GM23338 (cell line): ENCODE measurements at regions not wholly inside any gene's neighbourhood (a gene's known extent, or its start where the extent isn't known, plus 50 kb on each side); places are given as distances from the start of the nearest gene placed in this dataset.

Experiments used
- CREB1 ChIP-seq: fragments of 250-450 bp; sonication (Bioruptor Pico); IDR thresholded peaks from 2 replicates; pipeline ENCODE4 v1.5.0; 2020; ENCODE audit warnings: low read depth, mild to moderate bottlenecking, moderate library complexity
- EZH2 ChIP-seq: fragments of 200-600 bp; sonication (generic); IDR thresholded peaks from one replicate; pipeline ENCODE4 v1.8.0; 2017; ENCODE audit warnings: antibody characterized with exemption, mild to moderate bottlenecking, low read depth; ENCODE audit not compliant: unreplicated experiment
- EZH2phosphoT487 ChIP-seq: fragments of 200-600 bp; sonication (generic); IDR thresholded peaks from one replicate; pipeline ENCODE4 v1.8.1; 2018; ENCODE audit warnings: antibody characterized with exemption; ENCODE audit not compliant: unreplicated experiment
- NANOG ChIP-seq: IDR thresholded peaks from 2 replicates; pipeline ENCODE4 v1.6.1; 2016; ENCODE audit warnings: antibody characterized with exemption, borderline replicate concordance
- POLR2AphosphoS5 ChIP-seq: IDR thresholded peaks from 2 replicates; pipeline ENCODE4 v1.6.1; 2016; ENCODE audit warnings: antibody characterized with exemption, low read depth
- STAT1 ChIP-seq: IDR thresholded peaks from one replicate; pipeline ENCODE4 v1.6.1; 2016; ENCODE audit warnings: antibody characterized with exemption; ENCODE audit not compliant: unreplicated experiment
- TF ChIP-seq, protein P1 (sequence below), 2 experiments: fragments of 200-600 bp in 1 of 2; sonication (generic) in 1 of 2; conservative IDR thresholded peaks; 2 replicates each; pipeline versions ENCODE4 v1.5.1 to v1.6.1; 2016 to 2017; ENCODE audit warnings: antibody characterized with exemption in 2 of 2, low read depth in 2 of 2, mild to moderate bottlenecking in 2 of 2, moderate library complexity in 1 of 2
- TF ChIP-seq, protein P2 (sequence below): IDR thresholded peaks from one replicate; pipeline ENCODE4 v1.6.1; 2018; ENCODE audit warnings: antibody characterized with exemption; ENCODE audit not compliant: unreplicated experiment
- TF ChIP-seq, protein P3 (sequence below): IDR thresholded peaks from 2 replicates; pipeline ENCODE4 v1.6.1; 2016; ENCODE audit warnings: antibody characterized with exemption

DNA sequence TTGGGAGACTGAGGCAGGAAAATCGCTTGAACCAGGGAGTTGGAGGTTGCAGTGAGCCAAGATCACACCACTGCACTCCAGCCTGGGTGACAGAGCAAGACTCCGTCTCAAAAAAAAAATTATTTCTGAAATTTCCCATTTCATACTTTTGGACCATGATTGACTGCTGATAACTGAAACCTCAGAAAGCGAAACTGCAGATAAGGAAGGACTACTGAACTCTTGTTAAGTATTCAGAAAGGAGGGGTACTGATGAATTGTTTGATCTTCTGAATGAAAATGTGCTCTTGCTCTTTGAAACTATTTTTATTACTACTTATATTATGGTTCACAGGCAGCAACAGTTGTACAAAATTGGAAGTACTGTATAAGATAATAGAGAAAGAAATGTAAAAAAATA, 69.0 kb downstream of the HDGFL1 start:
- TF ChIP-seq, protein P1, sequence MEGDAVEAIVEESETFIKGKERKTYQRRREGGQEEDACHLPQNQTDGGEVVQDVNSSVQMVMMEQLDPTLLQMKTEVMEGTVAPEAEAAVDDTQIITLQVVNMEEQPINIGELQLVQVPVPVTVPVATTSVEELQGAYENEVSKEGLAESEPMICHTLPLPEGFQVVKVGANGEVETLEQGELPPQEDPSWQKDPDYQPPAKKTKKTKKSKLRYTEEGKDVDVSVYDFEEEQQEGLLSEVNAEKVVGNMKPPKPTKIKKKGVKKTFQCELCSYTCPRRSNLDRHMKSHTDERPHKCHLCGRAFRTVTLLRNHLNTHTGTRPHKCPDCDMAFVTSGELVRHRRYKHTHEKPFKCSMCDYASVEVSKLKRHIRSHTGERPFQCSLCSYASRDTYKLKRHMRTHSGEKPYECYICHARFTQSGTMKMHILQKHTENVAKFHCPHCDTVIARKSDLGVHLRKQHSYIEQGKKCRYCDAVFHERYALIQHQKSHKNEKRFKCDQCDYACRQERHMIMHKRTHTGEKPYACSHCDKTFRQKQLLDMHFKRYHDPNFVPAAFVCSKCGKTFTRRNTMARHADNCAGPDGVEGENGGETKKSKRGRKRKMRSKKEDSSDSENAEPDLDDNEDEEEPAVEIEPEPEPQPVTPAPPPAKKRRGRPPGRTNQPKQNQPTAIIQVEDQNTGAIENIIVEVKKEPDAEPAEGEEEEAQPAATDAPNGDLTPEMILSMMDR (conservative IDR thresholded peaks at IDR 0.05; ENCODE audit: low read depth in 2 of 2): no peak
- TF ChIP-seq EZH2 (no peak), CREB1 (CRISPR knock-in tag) (no peak), EZH2phosphoT487 (no peak), POLR2AphosphoS5 (no peak), NANOG (no peak), STAT1 (no peak)
- TF ChIP-seq, protein P2, sequence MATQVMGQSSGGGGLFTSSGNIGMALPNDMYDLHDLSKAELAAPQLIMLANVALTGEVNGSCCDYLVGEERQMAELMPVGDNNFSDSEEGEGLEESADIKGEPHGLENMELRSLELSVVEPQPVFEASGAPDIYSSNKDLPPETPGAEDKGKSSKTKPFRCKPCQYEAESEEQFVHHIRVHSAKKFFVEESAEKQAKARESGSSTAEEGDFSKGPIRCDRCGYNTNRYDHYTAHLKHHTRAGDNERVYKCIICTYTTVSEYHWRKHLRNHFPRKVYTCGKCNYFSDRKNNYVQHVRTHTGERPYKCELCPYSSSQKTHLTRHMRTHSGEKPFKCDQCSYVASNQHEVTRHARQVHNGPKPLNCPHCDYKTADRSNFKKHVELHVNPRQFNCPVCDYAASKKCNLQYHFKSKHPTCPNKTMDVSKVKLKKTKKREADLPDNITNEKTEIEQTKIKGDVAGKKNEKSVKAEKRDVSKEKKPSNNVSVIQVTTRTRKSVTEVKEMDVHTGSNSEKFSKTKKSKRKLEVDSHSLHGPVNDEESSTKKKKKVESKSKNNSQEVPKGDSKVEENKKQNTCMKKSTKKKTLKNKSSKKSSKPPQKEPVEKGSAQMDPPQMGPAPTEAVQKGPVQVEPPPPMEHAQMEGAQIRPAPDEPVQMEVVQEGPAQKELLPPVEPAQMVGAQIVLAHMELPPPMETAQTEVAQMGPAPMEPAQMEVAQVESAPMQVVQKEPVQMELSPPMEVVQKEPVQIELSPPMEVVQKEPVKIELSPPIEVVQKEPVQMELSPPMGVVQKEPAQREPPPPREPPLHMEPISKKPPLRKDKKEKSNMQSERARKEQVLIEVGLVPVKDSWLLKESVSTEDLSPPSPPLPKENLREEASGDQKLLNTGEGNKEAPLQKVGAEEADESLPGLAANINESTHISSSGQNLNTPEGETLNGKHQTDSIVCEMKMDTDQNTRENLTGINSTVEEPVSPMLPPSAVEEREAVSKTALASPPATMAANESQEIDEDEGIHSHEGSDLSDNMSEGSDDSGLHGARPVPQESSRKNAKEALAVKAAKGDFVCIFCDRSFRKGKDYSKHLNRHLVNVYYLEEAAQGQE: no peak
- TF ChIP-seq, protein P3, sequence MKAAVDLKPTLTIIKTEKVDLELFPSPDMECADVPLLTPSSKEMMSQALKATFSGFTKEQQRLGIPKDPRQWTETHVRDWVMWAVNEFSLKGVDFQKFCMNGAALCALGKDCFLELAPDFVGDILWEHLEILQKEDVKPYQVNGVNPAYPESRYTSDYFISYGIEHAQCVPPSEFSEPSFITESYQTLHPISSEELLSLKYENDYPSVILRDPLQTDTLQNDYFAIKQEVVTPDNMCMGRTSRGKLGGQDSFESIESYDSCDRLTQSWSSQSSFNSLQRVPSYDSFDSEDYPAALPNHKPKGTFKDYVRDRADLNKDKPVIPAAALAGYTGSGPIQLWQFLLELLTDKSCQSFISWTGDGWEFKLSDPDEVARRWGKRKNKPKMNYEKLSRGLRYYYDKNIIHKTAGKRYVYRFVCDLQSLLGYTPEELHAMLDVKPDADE: no peak
